ENCODE measurements at regions not wholly inside any gene's neighbourhood (a gene's known extent, or its start where the extent isn't known, plus 50 kb on each side); places are given as distances from the start of the nearest gene placed in this dataset.

DNA sequence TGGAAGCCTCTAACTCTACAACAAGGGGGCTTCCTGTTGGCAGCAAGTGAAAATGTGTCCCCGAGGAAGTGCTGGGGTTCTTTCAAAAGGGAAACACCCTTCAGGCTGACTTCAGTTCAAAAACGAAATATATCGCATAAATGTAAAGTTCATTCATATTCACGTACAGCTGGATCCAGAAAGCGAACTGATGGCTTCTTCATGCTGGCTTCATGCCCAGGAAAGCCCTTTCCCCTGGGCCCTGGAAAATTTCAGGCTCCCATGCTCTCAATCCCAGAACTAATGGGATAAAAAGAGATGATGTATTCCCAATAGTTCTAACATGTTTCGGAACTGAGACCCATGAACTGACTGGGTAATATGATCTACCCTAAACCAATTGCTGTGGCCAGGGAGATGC, 104.7 kb upstream of the CDH13 start:
- no peak overlapping the region for H3K4me3 ChIP-seq (ENCODE audit: low read depth, low read length)
- TF ChIP-seq, protein P1, sequence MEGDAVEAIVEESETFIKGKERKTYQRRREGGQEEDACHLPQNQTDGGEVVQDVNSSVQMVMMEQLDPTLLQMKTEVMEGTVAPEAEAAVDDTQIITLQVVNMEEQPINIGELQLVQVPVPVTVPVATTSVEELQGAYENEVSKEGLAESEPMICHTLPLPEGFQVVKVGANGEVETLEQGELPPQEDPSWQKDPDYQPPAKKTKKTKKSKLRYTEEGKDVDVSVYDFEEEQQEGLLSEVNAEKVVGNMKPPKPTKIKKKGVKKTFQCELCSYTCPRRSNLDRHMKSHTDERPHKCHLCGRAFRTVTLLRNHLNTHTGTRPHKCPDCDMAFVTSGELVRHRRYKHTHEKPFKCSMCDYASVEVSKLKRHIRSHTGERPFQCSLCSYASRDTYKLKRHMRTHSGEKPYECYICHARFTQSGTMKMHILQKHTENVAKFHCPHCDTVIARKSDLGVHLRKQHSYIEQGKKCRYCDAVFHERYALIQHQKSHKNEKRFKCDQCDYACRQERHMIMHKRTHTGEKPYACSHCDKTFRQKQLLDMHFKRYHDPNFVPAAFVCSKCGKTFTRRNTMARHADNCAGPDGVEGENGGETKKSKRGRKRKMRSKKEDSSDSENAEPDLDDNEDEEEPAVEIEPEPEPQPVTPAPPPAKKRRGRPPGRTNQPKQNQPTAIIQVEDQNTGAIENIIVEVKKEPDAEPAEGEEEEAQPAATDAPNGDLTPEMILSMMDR (IDR thresholded peaks at IDR 0.05; ENCODE audit: low read depth, low read length), result no peak

DNA sequence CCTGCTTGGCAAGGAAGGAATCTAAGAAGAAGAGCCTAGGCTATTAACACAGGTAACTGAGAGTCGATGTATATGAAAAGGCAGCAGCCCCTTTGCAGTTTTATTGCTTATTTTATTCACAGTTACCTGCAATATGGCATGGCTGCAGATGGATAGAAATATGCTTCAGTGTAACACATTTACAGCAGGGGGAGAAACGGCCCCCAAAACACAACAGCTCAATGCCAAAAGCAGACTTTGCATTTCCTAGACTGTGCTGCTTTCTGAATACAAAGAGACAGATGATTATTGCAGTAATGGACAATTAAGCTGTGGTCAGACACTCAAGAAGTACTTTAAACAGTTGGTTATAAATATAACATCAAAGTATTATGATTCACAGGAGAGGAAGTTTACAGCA, 108.0 kb upstream of the CDH13 start:
- TF ChIP-seq, protein P1 (IDR thresholded peaks at IDR 0.05; ENCODE audit: low read depth, low read length), result no peak
- no peak overlapping the region for H3K4me3 ChIP-seq (ENCODE audit: low read depth, low read length)

DNA sequence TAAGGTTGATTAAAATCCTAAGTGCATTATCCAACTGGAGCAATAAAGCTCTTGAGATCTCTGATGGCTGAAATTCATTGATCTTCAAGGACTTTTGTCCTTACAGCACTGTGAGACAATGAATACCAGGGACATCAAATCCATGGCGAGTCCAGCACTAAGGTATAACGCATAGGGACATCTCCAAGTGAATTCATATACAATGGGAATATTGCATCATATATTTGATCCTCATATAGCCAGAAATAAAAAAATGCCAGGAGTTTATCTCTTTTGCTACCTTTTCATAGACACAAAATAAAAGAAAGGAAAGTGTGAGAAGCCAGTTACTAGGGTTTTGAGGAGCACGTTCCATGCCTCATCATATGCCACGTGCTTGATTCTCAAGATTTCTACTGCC, 112.5 kb upstream of the CDH13 start:
- TF ChIP-seq, protein P1 (IDR thresholded peaks at IDR 0.05; ENCODE audit: low read depth, low read length), result no peak
- H3K4me3 ChIP-seq (ENCODE audit: low read depth, low read length), result no peak overlapping the region

DNA sequence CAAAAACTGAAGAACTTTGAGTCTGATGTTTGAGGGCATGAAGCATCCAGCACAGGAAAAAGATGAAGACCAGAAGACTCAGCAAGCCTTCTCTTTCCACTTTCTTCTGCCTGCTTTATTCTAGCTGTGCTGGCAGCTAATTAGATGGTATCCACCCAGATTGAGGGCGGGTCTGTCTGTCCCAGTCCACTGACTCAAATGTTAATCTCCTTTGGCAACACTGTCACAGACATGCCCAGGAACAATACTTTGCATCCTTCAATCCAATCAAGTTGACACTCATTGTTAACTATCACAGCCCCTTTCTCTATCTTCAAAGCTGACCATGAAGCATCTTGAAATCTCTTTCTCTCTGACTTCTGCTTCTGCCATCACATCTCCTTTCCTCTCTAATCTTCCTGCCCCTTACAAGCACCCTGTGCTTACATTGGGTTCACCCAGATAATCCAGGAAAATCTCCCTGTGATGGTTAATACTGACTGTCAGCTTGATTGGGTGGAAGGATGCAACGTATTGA, 115.9 kb upstream of the CDH13 start:
- no peak overlapping the region for H3K4me3 ChIP-seq (ENCODE audit: low read depth, low read length)
- TF ChIP-seq, protein P1 (IDR thresholded peaks at IDR 0.05; ENCODE audit: low read depth, low read length), result no peak

DNA sequence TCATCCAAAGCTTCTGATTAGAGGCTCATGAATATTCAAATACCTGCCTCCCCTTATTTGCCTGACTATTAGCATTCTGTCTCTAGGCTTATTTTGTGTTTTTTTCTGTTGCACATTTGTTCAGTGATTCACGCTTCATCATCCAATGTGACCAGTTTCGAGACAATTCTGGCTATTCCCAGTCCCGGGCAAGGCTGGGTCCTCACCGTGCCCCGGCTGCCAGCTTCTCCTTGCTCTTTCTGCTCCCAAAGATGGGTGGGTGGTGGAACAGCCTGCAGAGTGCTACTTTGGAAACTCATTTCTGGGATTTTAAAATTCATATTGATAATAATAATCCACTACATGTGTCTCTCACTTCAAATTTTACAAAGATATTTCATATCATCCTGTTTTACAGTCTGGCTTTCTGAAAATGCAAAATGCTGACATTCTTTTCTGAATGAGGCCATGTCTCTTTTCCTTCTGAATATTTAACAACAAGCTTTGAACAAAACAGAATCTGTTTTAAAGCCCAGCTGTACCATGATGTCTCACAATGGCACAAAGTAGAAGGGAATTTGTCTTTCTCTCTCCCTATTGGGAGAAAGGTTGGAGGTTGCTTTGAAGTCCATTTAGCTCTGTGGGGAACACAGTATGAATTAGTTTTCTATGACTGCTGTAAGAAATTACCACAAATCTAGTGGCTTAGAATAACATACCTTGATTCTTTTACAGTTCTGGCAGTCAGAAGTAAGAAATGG, 116.9 kb upstream of the CDH13 start:
- H3K4me3 ChIP-seq (ENCODE audit: low read depth, low read length), result no peak overlapping the region
- TF ChIP-seq, protein P1 (IDR thresholded peaks at IDR 0.05; ENCODE audit: low read depth, low read length), result no peak

DNA sequence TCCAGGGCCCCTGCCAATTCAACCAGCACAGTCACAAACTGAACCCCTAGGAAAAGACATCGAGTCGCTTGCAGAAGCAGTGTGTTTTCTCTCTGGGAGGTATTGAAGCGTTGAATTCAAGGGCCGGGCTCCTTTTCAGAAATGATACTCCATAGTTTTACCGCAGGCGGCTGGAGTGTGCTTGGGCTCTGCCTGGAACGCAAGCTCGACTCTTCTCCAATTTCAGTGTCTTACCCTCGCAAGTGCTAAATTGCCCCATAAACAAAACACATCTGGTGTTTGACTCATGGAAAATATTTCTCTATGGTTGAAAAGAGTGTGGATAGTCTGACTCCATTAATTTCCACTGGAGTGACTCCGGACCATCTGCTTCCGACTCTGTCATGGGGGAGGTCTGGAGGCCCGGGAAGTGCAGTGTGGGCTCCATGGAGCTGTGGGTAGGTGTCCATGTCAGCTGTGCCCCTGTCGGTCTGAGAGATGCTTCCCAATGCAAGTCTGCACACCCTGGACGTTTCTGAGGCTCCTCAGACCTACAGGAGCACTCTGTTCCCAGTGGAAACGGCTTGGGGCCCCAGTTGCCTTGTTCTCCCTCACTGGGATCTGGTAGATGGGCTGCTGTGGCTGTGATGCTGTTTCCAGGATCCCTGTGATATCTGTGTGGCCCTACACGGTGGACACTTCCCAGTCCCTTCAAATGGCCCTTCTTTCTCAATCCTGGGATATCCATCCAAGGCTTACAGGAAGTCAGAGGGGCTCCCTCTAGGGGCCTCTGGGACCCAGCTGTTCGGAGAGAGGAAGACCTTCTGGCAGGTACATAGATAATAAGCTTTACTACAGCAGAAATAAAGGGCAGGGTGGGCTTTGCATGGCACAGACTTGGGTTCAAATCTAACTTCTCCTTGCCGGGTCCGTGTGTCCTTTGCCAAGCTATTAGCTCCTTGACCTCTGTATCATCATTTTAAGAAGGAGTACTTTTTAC, 119.8 kb upstream of the CDH13 start:
- no peak overlapping the region for H3K4me3 ChIP-seq (ENCODE audit: low read depth, low read length)

More for the DNA sequence above, 119.8 kb upstream of the CDH13 start:
- TF ChIP-seq, protein P1 (IDR thresholded peaks at IDR 0.05; ENCODE audit: low read depth, low read length), result no peak
